Hematopoietic multipotent progenitor cell treated with erythropoietin and hydrocortisone succinate and interleukin-3 and kit ligand, for 4 days (in vitro differentiated cells): ENCODE measurements at regions not wholly inside any gene's neighbourhood (a gene's known extent, or its start where the extent isn't known, plus 50 kb on each side); places are given as distances from the start of the nearest gene placed in this dataset.
"Not testable (repeated sequence)": the region's sequence is repeated elsewhere in the genome, so short reads cannot be mapped to it uniquely, and the experiment has no call there.

Experiments
- DNase-seq: peaks from one replicate; pipeline ENCODE4 v3.0.0-alpha.2; 2015

GRCh38 chr5:101455851-101456250 is 552.8 kb upstream of the ST8SIA4 start:
- DNase-seq, result no peak

GRCh38 chr5:101455048-101455447 is 552.0 kb upstream of the ST8SIA4 start:
- no peak for DNase-seq

- not testable (repeated sequence) for DNase-seq
Measured at GRCh38 chr5:101442281-101442680, 539.2 kb upstream of the ST8SIA4 start.

- DNase-seq, result no peak
Measured at GRCh38 chr5:101440173-101440572, 537.1 kb upstream of the ST8SIA4 start.

- no peak for DNase-seq
Measured at GRCh38 chr5:101437351-101437750, 534.3 kb upstream of the ST8SIA4 start.

GRCh38 chr5:101435768-101436167 is 532.7 kb upstream of the ST8SIA4 start:
- no peak for DNase-seq

GRCh38 chr5:101431201-101431600 is 528.1 kb upstream of the ST8SIA4 start:
- no peak for DNase-seq

- no peak for DNase-seq
Measured at GRCh38 chr5:101430551-101430950, 527.5 kb upstream of the ST8SIA4 start.

- DNase-seq, result no peak
Measured at GRCh38 chr5:101429241-101429640, 526.2 kb upstream of the ST8SIA4 start.

- DNase-seq, result no peak
Measured at GRCh38 chr5:101425339-101425859, 522.3 kb upstream of the ST8SIA4 start.

GRCh38 chr5:101424530-101425175 is 521.6 kb upstream of the ST8SIA4 start:
- DNase-seq, result no peak

GRCh38 chr5:101418713-101419118 is 515.6 kb upstream of the ST8SIA4 start:
- DNase-seq, result no peak

GRCh38 chr5:101404531-101404930 is 501.4 kb upstream of the ST8SIA4 start:
- DNase-seq, result no peak

GRCh38 chr5:101393795-101394450 is 490.8 kb upstream of the ST8SIA4 start:
- no peak for DNase-seq

GRCh38 chr5:101390151-101390908 is 487.2 kb upstream of the ST8SIA4 start:
- DNase-seq, result peak; percentile 53

GRCh38 chr5:101385276-101385675 is 482.2 kb upstream of the ST8SIA4 start:
- no peak for DNase-seq

- no peak for DNase-seq
Measured at GRCh38 chr5:101370181-101370580, 467.1 kb upstream of the ST8SIA4 start.

- DNase-seq, result peak; percentile 0
Measured at GRCh38 chr5:101364469-101364868, 461.4 kb upstream of the ST8SIA4 start.

- DNase-seq, result peak; percentile 1
Measured at GRCh38 chr5:101362067-101362466, 459.0 kb upstream of the ST8SIA4 start.

- DNase-seq, result no peak
Measured at GRCh38 chr5:101346906-101347305, 443.8 kb upstream of the ST8SIA4 start.

GRCh38 chr5:101346447-101346846 is 443.4 kb upstream of the ST8SIA4 start:
- DNase-seq, result no peak

GRCh38 chr5:101338226-101338625 is 435.1 kb upstream of the ST8SIA4 start:
- no peak for DNase-seq

- DNase-seq, result no peak
Measured at GRCh38 chr5:101327816-101328215, 424.7 kb upstream of the ST8SIA4 start.

GRCh38 chr5:101326766-101327165 is 423.7 kb upstream of the ST8SIA4 start:
- DNase-seq, result no peak
